ENCODE measurements at regions not wholly inside any gene's neighbourhood (a gene's known extent, or its start where the extent isn't known, plus 50 kb on each side); places are given as distances from the start of the nearest gene placed in this dataset.
A peak's percentile ranks its signal among the peaks of the same experiment; 100 is the strongest.

- peak; percentile 10 for DNase-seq (ENCODE audit: low spot score)
Measured at GRCh38 chr15:88707771-88708654, 69.2 kb downstream of the ISG20 start.

- no peak for DNase-seq (ENCODE audit: low spot score)
Measured at GRCh38 chr15:88708655-88709054, 69.8 kb downstream of the ISG20 start.

- no peak for DNase-seq (ENCODE audit: low spot score)
Measured at GRCh38 chr15:88710027-88710715, 71.4 kb downstream of the ISG20 start.

- no peak for DNase-seq (ENCODE audit: low spot score)
Measured at GRCh38 chr15:88711806-88712205, 73.0 kb downstream of the ISG20 start.

- DNase-seq (ENCODE audit: low spot score) = no peak
Measured at GRCh38 chr15:88714782-88715372, 76.1 kb downstream of the ISG20 start.

- DNase-seq (ENCODE audit: low spot score) = no peak
Measured at GRCh38 chr15:88716543-88717381, 77.9 kb downstream of the ISG20 start.

- DNase-seq (ENCODE audit: low spot score) = no peak
Measured at GRCh38 chr15:88717382-88718031, 78.7 kb downstream of the ISG20 start.

- no peak for DNase-seq (ENCODE audit: low spot score)
Measured at GRCh38 chr15:88718731-88719130, 79.9 kb downstream of the ISG20 start.

- no peak for DNase-seq (ENCODE audit: low spot score)
Measured at GRCh38 chr15:88719654-88720053, 80.8 kb downstream of the ISG20 start.

- DNase-seq (ENCODE audit: low spot score) = no peak
Measured at GRCh38 chr15:88725305-88726210, 77.7 kb upstream of the ACAN start.

- DNase-seq (ENCODE audit: low spot score) = peak; percentile 69
Measured at GRCh38 chr15:88727439-88727838, 75.8 kb upstream of the ACAN start.

GRCh38 chr15:88729581-88729980, 73.7 kb upstream of the ACAN start:
- no peak for DNase-seq (ENCODE audit: low spot score)

- no peak for DNase-seq (ENCODE audit: low spot score)
Measured at GRCh38 chr15:88730751-88731150, 72.5 kb upstream of the ACAN start.

GRCh38 chr15:88735212-88735611, 68.0 kb upstream of the ACAN start:
- no peak for DNase-seq (ENCODE audit: low spot score)

GRCh38 chr15:88736204-88736603, 67.0 kb upstream of the ACAN start:
- no peak for DNase-seq (ENCODE audit: low spot score)

- DNase-seq (ENCODE audit: low spot score) = no peak
Measured at GRCh38 chr15:88738796-88739195, 64.4 kb upstream of the ACAN start.

- no peak for DNase-seq (ENCODE audit: low spot score)
Measured at GRCh38 chr15:88739541-88739940, 63.7 kb upstream of the ACAN start.

- DNase-seq (ENCODE audit: low spot score) = no peak
Measured at GRCh38 chr15:88740356-88740755, 62.9 kb upstream of the ACAN start.

GRCh38 chr15:88741046-88741445, 62.2 kb upstream of the ACAN start:
- DNase-seq (ENCODE audit: low spot score) = no peak

GRCh38 chr15:88741671-88742070, 61.6 kb upstream of the ACAN start:
- no peak for DNase-seq (ENCODE audit: low spot score)
